DOHH2 (cell line): ENCODE measurements at regions not wholly inside any gene's neighbourhood (a gene's known extent, or its start where the extent isn't known, plus 50 kb on each side); places are given as distances from the start of the nearest gene placed in this dataset.

ENCODE experiments used
- H3F3A ChIP-seq: fragments of 200-600 bp; sonication (generic), shearing (Covaris generic); 2 replicates; pipeline ENCODE4 v1.6.0; 2016; ENCODE audit warnings: antibody characterized with exemption, mild to moderate bottlenecking; ENCODE audit not compliant: control insufficient read depth, insufficient read depth
- H3K27ac ChIP-seq: fragments of 200-600 bp; sonication (generic); 2 replicates; pipeline ENCODE4 v1.5.1; 2014; ENCODE audit warnings: low read depth, mild to moderate bottlenecking, low read length, moderate library complexity
- H3K27me3 ChIP-seq: fragments of 200-600 bp; sonication (generic); 2 replicates; pipeline ENCODE4 v1.6.1; 2014; ENCODE audit warnings: mild to moderate bottlenecking, low read length, mixed read lengths; ENCODE audit not compliant: control insufficient read depth
- H3K36me3 ChIP-seq: fragments of 200-600 bp; sonication (generic); 2 replicates; pipeline ENCODE4 v1.6.1; 2014; ENCODE audit warnings: mild to moderate bottlenecking, low read length, moderate library complexity, mixed read lengths; ENCODE audit not compliant: control insufficient read depth
- H3K4me1 ChIP-seq: fragments of 200-600 bp; sonication (generic); 2 replicates; pipeline ENCODE4 v1.6.1; 2014; ENCODE audit warnings: mild to moderate bottlenecking, low read length, mixed read lengths; ENCODE audit not compliant: control insufficient read depth
- H3K4me2 ChIP-seq: fragments of 200-600 bp; sonication (generic); 2 replicates; pipeline ENCODE4 v1.6.0; 2014; ENCODE audit warnings: mild to moderate bottlenecking, low read length, moderate library complexity
- H3K4me3 ChIP-seq: fragments of 200-600 bp; sonication (generic); 2 replicates; pipeline ENCODE4 v1.5.1; 2014; ENCODE audit warnings: mild to moderate bottlenecking, low read length, mixed read lengths
- H3K79me2 ChIP-seq: fragments of 200-600 bp; sonication (generic); 2 replicates; pipeline ENCODE4 v1.6.1; 2014; ENCODE audit warnings: mild to moderate bottlenecking, low read length, mixed read lengths; ENCODE audit not compliant: control insufficient read depth
- H3K9me2 ChIP-seq: fragments of 200-600 bp; sonication (generic); replicated peaks from 2 replicates; pipeline ENCODE4 v1.6.1; 2014; ENCODE audit warnings: mild to moderate bottlenecking, low read length, mixed read lengths; ENCODE audit not compliant: control insufficient read depth
- H3K9me3 ChIP-seq: fragments of 200-600 bp; sonication (generic); 2 replicates; pipeline ENCODE4 v1.6.1; 2014; ENCODE audit warnings: antibody characterized with exemption, low read length, mixed read lengths; ENCODE audit not compliant: control insufficient read depth, insufficient read depth
- H4K20me1 ChIP-seq: fragments of 200-600 bp; sonication (generic); 2 replicates; pipeline ENCODE4 v1.6.0; 2014; ENCODE audit warnings: low read depth, mild to moderate bottlenecking, antibody characterized with exemption, low read length, moderate library complexity; ENCODE audit not compliant: control insufficient read depth, insufficient read depth
- EZH2phosphoT487 ChIP-seq: fragments of 200-600 bp; sonication (generic); IDR thresholded peaks from 2 replicates; pipeline ENCODE4 v1.6.1; 2017; ENCODE audit warnings: borderline replicate concordance, mild to moderate bottlenecking, antibody characterized with exemption, low read length, moderate library complexity, mixed read lengths
- TF ChIP-seq, protein P1 (sequence below): fragments of 200-600 bp; sonication (generic); IDR thresholded peaks from one replicate; pipeline ENCODE4 v1.5.1; 2014; ENCODE audit warnings: antibody characterized with exemption, mild to moderate bottlenecking, low read depth, low read length; ENCODE audit not compliant: poor library complexity, severe bottlenecking

- H3K79me2 ChIP-seq = no peaks in the 10 kb centered on the region
- H3K4me2 ChIP-seq = no peak overlapping the region
- H3K4me3 ChIP-seq = no peak overlapping the region
- H3K9me2 ChIP-seq = no peaks in the 10 kb centered on the region
- H3K4me1 ChIP-seq = no peaks in the 10 kb centered on the region
- H4K20me1 ChIP-seq = no peaks in the 10 kb centered on the region
- no peak overlapping the region for H3K27ac ChIP-seq
- no peaks in the 10 kb centered on the region for H3K36me3 ChIP-seq
- H3K27me3 ChIP-seq = no peaks in the 10 kb centered on the region
- H3F3A ChIP-seq = no peaks in the 10 kb centered on the region
- no peak for TF ChIP-seq EZH2phosphoT487
- TF ChIP-seq, protein P1, sequence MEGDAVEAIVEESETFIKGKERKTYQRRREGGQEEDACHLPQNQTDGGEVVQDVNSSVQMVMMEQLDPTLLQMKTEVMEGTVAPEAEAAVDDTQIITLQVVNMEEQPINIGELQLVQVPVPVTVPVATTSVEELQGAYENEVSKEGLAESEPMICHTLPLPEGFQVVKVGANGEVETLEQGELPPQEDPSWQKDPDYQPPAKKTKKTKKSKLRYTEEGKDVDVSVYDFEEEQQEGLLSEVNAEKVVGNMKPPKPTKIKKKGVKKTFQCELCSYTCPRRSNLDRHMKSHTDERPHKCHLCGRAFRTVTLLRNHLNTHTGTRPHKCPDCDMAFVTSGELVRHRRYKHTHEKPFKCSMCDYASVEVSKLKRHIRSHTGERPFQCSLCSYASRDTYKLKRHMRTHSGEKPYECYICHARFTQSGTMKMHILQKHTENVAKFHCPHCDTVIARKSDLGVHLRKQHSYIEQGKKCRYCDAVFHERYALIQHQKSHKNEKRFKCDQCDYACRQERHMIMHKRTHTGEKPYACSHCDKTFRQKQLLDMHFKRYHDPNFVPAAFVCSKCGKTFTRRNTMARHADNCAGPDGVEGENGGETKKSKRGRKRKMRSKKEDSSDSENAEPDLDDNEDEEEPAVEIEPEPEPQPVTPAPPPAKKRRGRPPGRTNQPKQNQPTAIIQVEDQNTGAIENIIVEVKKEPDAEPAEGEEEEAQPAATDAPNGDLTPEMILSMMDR = no peak
- H3K9me3 ChIP-seq = no peaks in the 10 kb centered on the region
These were observed 170.4 kb downstream of the ZMAT3 start for GRCh38 chr3:178901204-178901603.

- Histone ChIP-seq H4K20me1 (no peaks in the 10 kb centered on the region), H3K79me2 (no peaks in the 10 kb centered on the region), H3K4me1 (no peaks in the 10 kb centered on the region), H3K27ac (no peak overlapping the region), H3K9me2 (no peaks in the 10 kb centered on the region), H3K4me3 (no peak overlapping the region), H3K9me3 (no peaks in the 10 kb centered on the region), H3K4me2 (no peak overlapping the region), H3K27me3 (no peaks in the 10 kb centered on the region), H3K36me3 (no peaks in the 10 kb centered on the region), H3F3A (no peaks in the 10 kb centered on the region)
- TF ChIP-seq, protein P1 = no peak
- no peak for TF ChIP-seq EZH2phosphoT487
These were observed 171.5 kb downstream of the ZMAT3 start for GRCh38 chr3:178900029-178900646.

GRCh38 chr3:178895178-178895789, 176.3 kb downstream of the ZMAT3 start:
- TF ChIP-seq EZH2phosphoT487 = no peak
- TF ChIP-seq, protein P1 = no peak
- no peaks in the 10 kb centered on the region for H4K20me1 ChIP-seq
- H3K9me2 ChIP-seq = no peaks in the 10 kb centered on the region
- H3K27me3 ChIP-seq = no peaks in the 10 kb centered on the region
- H3K36me3 ChIP-seq = no peaks in the 10 kb centered on the region
- no peaks in the 10 kb centered on the region for H3K4me1 ChIP-seq
- H3K4me2 ChIP-seq = no peak overlapping the region
- no peaks in the 10 kb centered on the region for H3K79me2 ChIP-seq
- no peaks in the 10 kb centered on the region for H3F3A ChIP-seq
- no peak overlapping the region for H3K4me3 ChIP-seq
- H3K9me3 ChIP-seq = peaks cover 6% of the 10 kb centered on the region; the same call in 1 of the 2 replicates
- H3K27ac ChIP-seq = no peak overlapping the region
